GM12878 (cell line): ENCODE measurements at regions not wholly inside any gene's neighbourhood (a gene's known extent, or its start where the extent isn't known, plus 50 kb on each side); places are given as distances from the start of the nearest gene placed in this dataset.

Experiments
- ATAC-seq: fragments of 200-7000 bp; cut with Tn5 transposase; 3 replicates; pipeline ENCODE4 v1.9.1; 2020; ENCODE audit warnings: mild to moderate bottlenecking, moderate library complexity
- BruUV-seq: library from RNA; stranded (reverse); fragments of 400-500 nt; replicated peaks from 2 replicates; lab custom pipeline; 2021; lab: Mats Ljungman, UMichigan
- CTCF ChIA-PET: fragments of 300-600 bp; sonication (Branson Sonifier 250); formaldehyde crosslinking; extraction: SDS; loops from one replicate; lab custom pipeline; 2021; ENCODE audit warnings: inconsistent platforms; lab: Yijun Ruan, JAX
- POLR2A ChIA-PET: fragments of 350-600 bp; formaldehyde crosslinking; extraction: SDS; loops from one replicate; lab custom pipeline; 2021; ENCODE audit warnings: inconsistent platforms; lab: Charles Lee
- RAD21 ChIA-PET: fragments of 300-600 bp; sonication (Branson Sonifier 250); formaldehyde crosslinking; loops from one replicate; lab custom pipeline; 2023; ENCODE audit warnings: antibody characterized with exemption; ENCODE audit not compliant: unreplicated experiment; lab: Charles Lee
- SMC1A ChIA-PET: fragments of 300-600 bp; sonication (Branson Sonifier 250); formaldehyde crosslinking; loops from one replicate; lab custom pipeline; 2023; ENCODE audit not compliant: unreplicated experiment, uncharacterized antibody; lab: Charles Lee
- DNase-seq: peaks from one replicate; pipeline ENCODE4 v3.0.0-alpha.2; 2011; ENCODE audit warnings: low read depth, low spot score
- FAIRE-seq: peaks from 3 replicates; lab custom pipeline; 2011; peaks lifted over from hg19 to GRCh38; lab: Jason Lieb, UNC
- H2AFZ ChIP-seq: 2 replicates; pipeline ENCODE4 v1.6.0; 2011; ENCODE audit warnings: low read depth, low read length, control low read depth; ENCODE audit not compliant: control insufficient read depth
- H3K27ac ChIP-seq: 2 replicates; pipeline ENCODE4 v1.5.1; 2011; ENCODE audit warnings: control low read depth; ENCODE audit not compliant: control insufficient read depth, insufficient read depth
- H3K27me3 ChIP-seq, 2 experiments: replicated peaks in 1 of 2; 2 replicates each; pipeline versions ENCODE4 v1.6.0 to v1.6.1; 2011; ENCODE audit warnings: low read length in 1 of 2; ENCODE audit not compliant: control insufficient read depth in 2 of 2, insufficient read depth in 2 of 2
- H3K36me3 ChIP-seq, 2 experiments: 2 replicates each; pipeline ENCODE4 v1.5.1; 2011; ENCODE audit warnings: low read length in 1 of 2; ENCODE audit not compliant: control insufficient read depth in 2 of 2, insufficient read depth in 2 of 2
- H3K4me1 ChIP-seq: 2 replicates; pipeline ENCODE4 v1.6.1; 2011; ENCODE audit warnings: mild to moderate bottlenecking, low read length, moderate library complexity, mixed read lengths; ENCODE audit not compliant: control insufficient read depth, insufficient read depth
- H3K4me2 ChIP-seq: 2 replicates; pipeline ENCODE4 v1.6.0; 2011; ENCODE audit warnings: control low read depth; ENCODE audit not compliant: control insufficient read depth, insufficient read depth
- H3K4me3 ChIP-seq: fragments of 200-600 bp; sonication (generic); 2 replicates; pipeline ENCODE4 v1.5.1; 2016
- H3K79me2 ChIP-seq: 2 replicates; pipeline ENCODE4 v1.6.0; 2011; ENCODE audit warnings: low read length; ENCODE audit not compliant: control insufficient read depth, insufficient read depth
- H3K9ac ChIP-seq: 2 replicates; pipeline ENCODE4 v1.8.0; 2011; ENCODE audit warnings: low read length, control low read depth, mixed read lengths; ENCODE audit not compliant: control insufficient read depth, insufficient read depth
- H3K9me3 ChIP-seq: replicated peaks from 3 replicates; pipeline ENCODE4 v1.5.1; 2011; ENCODE audit warnings: mild to moderate bottlenecking, low read length; ENCODE audit not compliant: control insufficient read depth, insufficient read depth
- H4K20me1 ChIP-seq: 2 replicates; pipeline ENCODE4 v1.6.0; 2011; ENCODE audit not compliant: control insufficient read depth, insufficient read depth
- CBX5 ChIP-seq: sonication (generic); IDR thresholded peaks from 2 replicates; pipeline ENCODE4 v1.6.1; 2016; ENCODE audit warnings: low read depth, moderate library complexity, mild to moderate bottlenecking, inconsistent platforms
- EZH2 ChIP-seq: IDR thresholded peaks from 2 replicates; pipeline ENCODE4 v1.6.1; 2012; ENCODE audit warnings: low read depth, mild to moderate bottlenecking, control low read depth, inconsistent platforms, low read length, borderline replicate concordance; ENCODE audit not compliant: control insufficient read depth
- HDAC6 ChIP-seq: fragments of 200-600 bp; sonication (generic); IDR thresholded peaks from one replicate; pipeline ENCODE4 v1.8.0; 2017; ENCODE audit warnings: antibody characterized with exemption; ENCODE audit not compliant: unreplicated experiment
- JUNB ChIP-seq: IDR thresholded peaks from 2 replicates; pipeline ENCODE4 v1.6.1; 2016; ENCODE audit warnings: antibody characterized with exemption, mild to moderate bottlenecking
- NFIC ChIP-seq: IDR thresholded peaks from 2 replicates; pipeline ENCODE4 v1.6.1; 2012; ENCODE audit warnings: low read depth, mild to moderate bottlenecking, inconsistent platforms, low read length, moderate library complexity
- NFXL1 ChIP-seq: fragments of 450-650 bp; IDR thresholded peaks from 2 replicates; pipeline ENCODE4 v1.6.1; 2017; ENCODE audit warnings: antibody characterized with exemption, mild to moderate bottlenecking, borderline replicate concordance
- PBX3 ChIP-seq: IDR thresholded peaks from 2 replicates; pipeline ENCODE4 v1.6.1; 2011; ENCODE audit warnings: mild to moderate bottlenecking, low read depth, low read length, moderate library complexity; ENCODE audit not compliant: insufficient replicate concordance
- SPI1 ChIP-seq: IDR thresholded peaks from 2 replicates; pipeline ENCODE4 v1.6.1; 2011; ENCODE audit warnings: low read depth, mild to moderate bottlenecking, low read length, moderate library complexity, borderline replicate concordance; ENCODE audit not compliant: insufficient read depth
- SREBF2 ChIP-seq: IDR thresholded peaks from 2 replicates; pipeline ENCODE4 v1.6.1; 2012; ENCODE audit warnings: mild to moderate bottlenecking, low read length
- STAT1 ChIP-seq: fragments of 450-650 bp; conservative IDR thresholded peaks from 2 replicates; pipeline ENCODE4 v1.6.1; 2014; ENCODE audit warnings: antibody characterized with exemption, mild to moderate bottlenecking
- WRNIP1 ChIP-seq: IDR thresholded peaks from 2 replicates; pipeline ENCODE4 v1.6.1; 2011; ENCODE audit warnings: low read depth, low read length, improper control_type of control experiment, borderline replicate concordance
- YBX1 ChIP-seq: fragments of 450-650 bp; IDR thresholded peaks from 2 replicates; pipeline ENCODE4 v1.6.1; 2016; ENCODE audit warnings: antibody characterized with exemption
- ZBTB40 ChIP-seq: fragments of 450-650 bp; IDR thresholded peaks from 2 replicates; pipeline ENCODE4 v1.6.1; 2016; ENCODE audit warnings: mild to moderate bottlenecking, moderate library complexity, borderline replicate concordance
- ZNF217 ChIP-seq: fragments of 450-650 bp; IDR thresholded peaks from 2 replicates; pipeline ENCODE4 v1.6.1; 2017; ENCODE audit warnings: antibody characterized with exemption, mild to moderate bottlenecking
- ZNF592 ChIP-seq: fragments of 450-650 bp; IDR thresholded peaks from 2 replicates; pipeline ENCODE4 v1.6.1; 2017; ENCODE audit warnings: mild to moderate bottlenecking, moderate library complexity
- WGBS: methylation state at CpG from one replicate; pipeline ENCODE4 v1.1.6; 2016; ENCODE audit warnings: low lambda C conversion rate; ENCODE audit not compliant: insufficient replicate concordance, insufficient coverage; ENCODE audit errors: missing lambda C conversion rate; 5-methylcytosine and 5-hydroxymethylcytosine counted together
- in situ Hi-C: fragments of 300-500 bp; cut with MboI; formaldehyde crosslinking; loops from 9 replicates; pipeline ENCODE4 v1.14.3; 2018; ENCODE audit warnings: mixed read lengths
- intact Hi-C: fragments of 100-400 bp; cut with micrococcal nuclease; formaldehyde crosslinking; loops from one replicate; pipeline ENCODE4 v1.14.2; 2022; ENCODE audit not compliant: unreplicated experiment

- FAIRE-seq (no peak), ATAC-seq (no peak), DNase-seq (no peak)
- no TSS peak for BruUV-seq
- ChIA-PET POLR2A (no interaction called here), CTCF (no interaction called here), RAD21 (no interaction called here), SMC1A (no interaction called here)
- Histone ChIP-seq H3K9me3 (no peaks in the 10 kb centered on the region), H2AFZ (no peak overlapping the region), H3K27me3 (no peaks in the 10 kb centered on the region; a peak in 1 of 4 replicates), H3K4me1 (no peaks in the 10 kb centered on the region), H3K36me3 (no peaks in the 10 kb centered on the region), H3K4me2 (no peak overlapping the region), H4K20me1 (no peaks in the 10 kb centered on the region), H3K79me2 (no peaks in the 10 kb centered on the region), H3K27ac (no peak overlapping the region), H3K9ac (no peak overlapping the region), H3K4me3 (no peak overlapping the region)
- whole genome bisulfite sequencing: 5% methylated on average over 1 of the region's 1 CpG
- in situ Hi-C loops (no loop called here), intact Hi-C loops (no loop called here)
- TF ChIP-seq NFIC: no peak
- no peak for TF ChIP-seq SPI1
- no peak for TF ChIP-seq YBX1
- TF ChIP-seq NFXL1: no peak
- TF ChIP-seq PBX3: no peak
- no peak for TF ChIP-seq STAT1
- TF ChIP-seq SREBF2: no peak
- TF ChIP-seq WRNIP1: no peak
- no peak for TF ChIP-seq HDAC6
- no peak for TF ChIP-seq ZBTB40
- no peak for TF ChIP-seq CBX5
- no peak for TF ChIP-seq ZNF217
- no peak for TF ChIP-seq JUNB
- no peak for TF ChIP-seq ZNF592
- TF ChIP-seq EZH2: no peak
These were observed 353.4 kb upstream of the PLXNA2 start for GRCh38 chr1:208597571-208597970.
